Smooth muscle cell (in vitro differentiated cells): ENCODE measurements at regions not wholly inside any gene's neighbourhood (a gene's known extent, or its start where the extent isn't known, plus 50 kb on each side); places are given as distances from the start of the nearest gene placed in this dataset.

Source experiments
- DNase-seq: peaks from one replicate; lab custom pipeline; 2025; ENCODE audit not compliant: unreplicated experiment; lab: John Stamatoyannopoulos, UW
- H2AFZ ChIP-seq: fragments of 200-600 bp; sonication (generic); 2 replicates; pipeline ENCODE4 v1.6.0; 2016; ENCODE audit warnings: antibody characterized with exemption, low read depth, mild to moderate bottlenecking
- H3F3A ChIP-seq: fragments of 200-600 bp; sonication (generic); 2 replicates; pipeline ENCODE4 v1.6.0; 2017; ENCODE audit warnings: antibody characterized with exemption, low read depth
- H3K27ac ChIP-seq: fragments of 200-600 bp; sonication (generic); 2 replicates; pipeline ENCODE4 v1.5.1; 2016; ENCODE audit warnings: low read depth, mild to moderate bottlenecking
- H3K27me3 ChIP-seq: fragments of 200-600 bp; sonication (generic); 2 replicates; pipeline ENCODE4 v1.6.1; 2016; ENCODE audit warnings: low read depth, mild to moderate bottlenecking
- H3K36me3 ChIP-seq: fragments of 200-600 bp; sonication (generic); 2 replicates; pipeline ENCODE4 v1.5.1; 2016; ENCODE audit warnings: low read depth
- H3K4me1 ChIP-seq: fragments of 200-600 bp; sonication (generic); 2 replicates; pipeline ENCODE4 v1.5.1; 2016; ENCODE audit warnings: low read depth
- H3K4me2 ChIP-seq: fragments of 200-600 bp; sonication (generic); 2 replicates; pipeline ENCODE4 v1.6.0; 2016; ENCODE audit warnings: mild to moderate bottlenecking
- H3K4me3 ChIP-seq: fragments of 200-600 bp; sonication (generic); 2 replicates; pipeline ENCODE4 v1.5.1; 2016; ENCODE audit warnings: mild to moderate bottlenecking
- H3K79me2 ChIP-seq: fragments of 200-600 bp; sonication (generic); 2 replicates; pipeline ENCODE4 v1.6.0; 2016; ENCODE audit warnings: low read depth, mild to moderate bottlenecking
- H3K9ac ChIP-seq: fragments of 200-600 bp; sonication (generic); 2 replicates; pipeline ENCODE4 v1.6.0; 2016; ENCODE audit warnings: low read depth
- H3K9me3 ChIP-seq: fragments of 200-600 bp; sonication (generic); replicated peaks from 2 replicates; pipeline ENCODE4 v1.5.1; 2016; ENCODE audit warnings: low read depth
- H4K20me1 ChIP-seq: fragments of 200-600 bp; sonication (generic); 2 replicates; pipeline ENCODE4 v1.6.0; 2016; ENCODE audit warnings: low read depth
- CTCF ChIP-seq: fragments of 200-600 bp; sonication (generic); IDR thresholded peaks from 2 replicates; pipeline ENCODE4 v1.5.1; 2017; ENCODE audit warnings: borderline replicate concordance, mild to moderate bottlenecking, antibody characterized with exemption; ENCODE audit not compliant: insufficient read depth, poor library complexity, severe bottlenecking
- WGBS: methylation state at CpG from one replicate; pipeline ENCODE4 v1.1.7; 2016; ENCODE audit warnings: low lambda C conversion rate; 5-methylcytosine and 5-hydroxymethylcytosine counted together

GRCh38 chr20:57112448-57112847, 154.0 kb downstream of the BMP7 start:
- Histone ChIP-seq H3F3A (no peaks in the 10 kb centered on the region), H3K9ac (no peak overlapping the region), H3K9me3 (no peaks in the 10 kb centered on the region), H2AFZ (no peak overlapping the region), H3K4me1 (peaks cover 6% of the 10 kb centered on the region), H3K4me3 (no peak overlapping the region), H3K27me3 (no peaks in the 10 kb centered on the region), H3K36me3 (no peaks in the 10 kb centered on the region), H3K79me2 (no peaks in the 10 kb centered on the region), H4K20me1 (no peaks in the 10 kb centered on the region), H3K4me2 (no peak overlapping the region), H3K27ac (no peak overlapping the region)
- no peak for TF ChIP-seq CTCF
- no peak for DNase-seq
- 95% methylated on average over 8 of the region's 8 CpGs for WGBS

GRCh38 chr20:57114290-57115005, 152.0 kb downstream of the BMP7 start:
- Histone ChIP-seq H3K79me2 (no peaks in the 10 kb centered on the region), H3K27ac (no peak overlapping the region), H3K4me1 (no peaks in the 10 kb centered on the region), H4K20me1 (no peaks in the 10 kb centered on the region), H3K9me3 (no peaks in the 10 kb centered on the region), H2AFZ (no peak overlapping the region), H3K27me3 (no peaks in the 10 kb centered on the region), H3K36me3 (no peaks in the 10 kb centered on the region), H3K4me3 (no peak overlapping the region), H3K4me2 (no peak overlapping the region), H3K9ac (no peak overlapping the region), H3F3A (no peaks in the 10 kb centered on the region)
- no peak for TF ChIP-seq CTCF
- no peak for DNase-seq
- 96% methylated on average over 6 of the region's 8 CpGs for WGBS

- no peaks in the 10 kb centered on the region for H3K79me2 ChIP-seq
- no peak overlapping the region for H2AFZ ChIP-seq
- TF ChIP-seq CTCF, result no peak
- H3K36me3 ChIP-seq, result no peaks in the 10 kb centered on the region
- 93% methylated on average over 4 of the region's 7 CpGs for WGBS
- no peaks in the 10 kb centered on the region for H3K27me3 ChIP-seq
- no peak overlapping the region for H3K4me3 ChIP-seq
- DNase-seq, result no peak
- H3K4me1 ChIP-seq, result peaks cover under 1% of the 10 kb centered on the region
- H3K4me2 ChIP-seq, result no peak overlapping the region
- H3K27ac ChIP-seq, result no peak overlapping the region
- H3K9ac ChIP-seq, result no peak overlapping the region
- peaks cover 2% of the 10 kb centered on the region for H3F3A ChIP-seq
- H4K20me1 ChIP-seq, result no peaks in the 10 kb centered on the region
- H3K9me3 ChIP-seq, result no peaks in the 10 kb centered on the region
These were observed 149.1 kb downstream of the BMP7 start for GRCh38 chr20:57117296-57117695.
